Epithelial cell of prostate (primary cell): ENCODE measurements at regions not wholly inside any gene's neighbourhood (a gene's known extent, or its start where the extent isn't known, plus 50 kb on each side); places are given as distances from the start of the nearest gene placed in this dataset.

Experiments used
- DNase-seq: peaks from one replicate; pipeline ENCODE4 v3.0.0-alpha.2; 2011; ENCODE audit warnings: low read depth, low spot score
- H3K27ac ChIP-seq: fragments of 450-650 bp; 2 replicates; pipeline ENCODE4 v1.5.1; 2017; ENCODE audit warnings: mild to moderate bottlenecking

GRCh38 chr18:44630118-44630517, 50.6 kb upstream of the SETBP1 start:
- H3K27ac ChIP-seq: no peak overlapping the region
- no peak for DNase-seq
